ENCODE measurements at regions not wholly inside any gene's neighbourhood (a gene's known extent, or its start where the extent isn't known, plus 50 kb on each side); places are given as distances from the start of the nearest gene placed in this dataset.

- 92 to 94% methylated on average over 11 of the region's 11 CpGs for WGBS, 2 donors
- H3K36me3 ChIP-seq (replicated peaks in 1 of 2; ENCODE audit: insufficient read depth in 1 of 2, low read depth in 2 of 2), result no peaks in the 10 kb centered on the region
- no peak for DNase-seq
- intact Hi-C loops (cut with DNase I), result no loop called here
- no peaks in the 10 kb centered on the region for H3K9me3 ChIP-seq
- no peaks in the 10 kb centered on the region for H3K27me3 ChIP-seq
- TF ChIP-seq CTCF (IDR thresholded peaks at IDR 0.05) (no peak), POLR2A (IDR thresholded peaks at IDR 0.05) (no peak)
- ATAC-seq, result no peak
- H3K27ac ChIP-seq, result no peak overlapping the region
- no peaks in the 10 kb centered on the region for H3K4me1 ChIP-seq
- no peak overlapping the region for H3K4me3 ChIP-seq
Observed at GRCh38 chr1:55879346-55879745, 664.2 kb upstream of the USP24 start.

- intact Hi-C loops (cut with DNase I), result no loop called here
- H3K27ac ChIP-seq, result no peak overlapping the region
- H3K4me1 ChIP-seq, result no peaks in the 10 kb centered on the region
- H3K27me3 ChIP-seq, result no peaks in the 10 kb centered on the region
- no peak for ATAC-seq
- H3K9me3 ChIP-seq, result no peaks in the 10 kb centered on the region
- TF ChIP-seq CTCF (IDR thresholded peaks at IDR 0.05), result no peak
- no peak for DNase-seq
- no peaks in the 10 kb centered on the region for H3K36me3 ChIP-seq (replicated peaks in 1 of 2; ENCODE audit: insufficient read depth in 1 of 2, low read depth in 2 of 2)
- no peak overlapping the region for H3K4me3 ChIP-seq
- WGBS, 2 donors, result 71 to 73% methylated on average over 6 of the region's 6 CpGs
Observed at GRCh38 chr1:55877437-55878232, 662.5 kb upstream of the USP24 start.

- TF ChIP-seq POLR2A (IDR thresholded peaks at IDR 0.05), result no peak
- no peak for TF ChIP-seq CTCF (IDR thresholded peaks at IDR 0.05)
- Histone ChIP-seq H3K4me1 (no peaks in the 10 kb centered on the region), H3K27ac (no peak overlapping the region), H3K27me3 (no peaks in the 10 kb centered on the region), H3K36me3 (replicated peaks in 1 of 2; ENCODE audit: insufficient read depth in 1 of 2, low read depth in 2 of 2) (no peaks in the 10 kb centered on the region), H3K9me3 (no peaks in the 10 kb centered on the region), H3K4me3 (no peak overlapping the region)
- ATAC-seq, result no peak
- WGBS, 2 donors, result 75 to 79% methylated on average over 1 of the region's 1 CpG
- DNase-seq, result peak in 1 of 4 donors; percentile 6
- intact Hi-C loops (cut with DNase I), result no loop called here
Observed at GRCh38 chr1:55876276-55877060, 661.3 kb upstream of the USP24 start.

DNA sequence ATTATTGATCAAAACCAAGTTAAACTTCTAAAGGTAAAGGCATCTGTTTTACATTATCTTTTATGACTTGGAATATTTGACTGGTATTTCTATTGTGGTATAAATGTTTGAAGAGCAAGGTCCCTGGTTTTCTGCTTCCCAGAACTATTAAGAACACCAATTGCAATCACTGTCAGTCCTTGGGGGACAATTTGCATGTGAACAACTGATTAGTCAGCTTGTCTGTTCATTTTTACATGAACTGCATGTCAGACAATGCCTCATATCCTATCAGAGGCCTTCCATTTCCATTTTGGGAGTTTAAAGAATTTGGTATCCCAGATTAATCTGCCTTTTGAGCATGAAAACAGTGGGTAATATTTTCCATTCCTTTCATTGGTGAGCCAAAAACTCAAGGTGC, 654.9 kb upstream of the USP24 start:
- ATAC-seq, result no peak
- H3K27ac ChIP-seq, result no peak overlapping the region
- no peak for DNase-seq
- H3K36me3 ChIP-seq (replicated peaks in 1 of 2; ENCODE audit: insufficient read depth in 1 of 2, low read depth in 2 of 2), result no peaks in the 10 kb centered on the region
- H3K4me3 ChIP-seq, result no peak overlapping the region
- H3K27me3 ChIP-seq, result no peaks in the 10 kb centered on the region
- no peaks in the 10 kb centered on the region for H3K9me3 ChIP-seq
- TF ChIP-seq CTCF (IDR thresholded peaks at IDR 0.05), result no peak
- no peak for TF ChIP-seq POLR2A (IDR thresholded peaks at IDR 0.05)
- peaks cover 18% of the 10 kb centered on the region for H3K4me1 ChIP-seq
- intact Hi-C loops (cut with DNase I), result no loop called here
